GM06990 (cell line): ENCODE measurements at regions not wholly inside any gene's neighbourhood (a gene's known extent, or its start where the extent isn't known, plus 50 kb on each side); places are given as distances from the start of the nearest gene placed in this dataset.

Experiments used
- DNase-seq: peaks from one replicate; pipeline ENCODE4 v3.0.0-alpha.2; 2011; ENCODE audit not compliant: insufficient read length; ENCODE audit errors: extremely low read depth
- H3K27me3 ChIP-seq: replicated peaks from 2 replicates; pipeline ENCODE4 v1.6.0; 2011; ENCODE audit warnings: low read length; ENCODE audit not compliant: control insufficient read depth, insufficient read depth
- H3K36me3 ChIP-seq: 2 replicates; pipeline ENCODE4 v1.5.1; 2011; ENCODE audit warnings: low read length; ENCODE audit not compliant: control insufficient read depth, insufficient read depth
- H3K4me3 ChIP-seq: replicated peaks from 2 replicates; pipeline ENCODE4 v1.5.1; 2011; ENCODE audit warnings: low read depth, mild to moderate bottlenecking, control low read depth, low read length
- TF ChIP-seq, protein P1 (sequence below): IDR thresholded peaks from 2 replicates; pipeline ENCODE4 v1.5.1; 2011; ENCODE audit warnings: low read length, control low read depth, mild to moderate bottlenecking, inconsistent platforms; ENCODE audit not compliant: insufficient read depth, poor library complexity, severe bottlenecking

DNA sequence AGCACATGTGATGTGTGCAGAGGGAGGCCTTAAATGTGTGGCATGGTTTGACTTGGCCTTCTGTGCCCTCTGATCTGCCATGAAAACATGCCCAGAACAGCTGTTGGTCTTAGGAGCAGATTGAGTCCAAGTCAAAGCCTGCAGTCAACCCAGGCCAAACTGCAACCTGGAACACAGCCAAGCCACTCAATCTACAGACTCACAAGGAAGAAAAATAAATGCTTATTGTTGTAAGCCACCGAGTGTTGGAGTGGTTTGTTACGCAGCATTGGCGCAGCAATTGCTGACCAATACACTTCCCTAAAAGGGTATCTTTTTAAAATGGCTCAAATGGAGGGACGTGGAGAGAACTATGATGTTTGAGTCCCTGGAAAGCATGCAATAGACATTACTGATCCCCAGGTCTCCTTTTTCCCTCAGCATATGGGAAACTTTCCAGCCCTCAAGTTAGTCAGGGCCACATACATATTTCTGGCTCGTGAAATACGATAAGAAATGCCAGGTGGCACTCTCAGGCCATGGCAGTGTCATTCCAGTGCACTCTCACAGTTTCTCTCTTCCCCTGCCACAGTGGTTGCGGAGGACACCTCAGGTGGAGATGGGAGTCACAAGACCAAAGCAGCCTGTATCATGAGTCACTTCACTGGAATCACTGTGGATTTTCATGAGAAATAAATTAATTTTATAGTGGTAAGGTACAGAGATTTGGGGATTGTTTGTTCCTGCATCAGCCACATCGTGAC lies 168.0 kb upstream of the ZNF618 start:
- Histone ChIP-seq H3K4me3 (no peak overlapping the region), H3K36me3 (no peaks in the 10 kb centered on the region), H3K27me3 (no peaks in the 10 kb centered on the region)
- no peak for DNase-seq
- TF ChIP-seq, protein P1, sequence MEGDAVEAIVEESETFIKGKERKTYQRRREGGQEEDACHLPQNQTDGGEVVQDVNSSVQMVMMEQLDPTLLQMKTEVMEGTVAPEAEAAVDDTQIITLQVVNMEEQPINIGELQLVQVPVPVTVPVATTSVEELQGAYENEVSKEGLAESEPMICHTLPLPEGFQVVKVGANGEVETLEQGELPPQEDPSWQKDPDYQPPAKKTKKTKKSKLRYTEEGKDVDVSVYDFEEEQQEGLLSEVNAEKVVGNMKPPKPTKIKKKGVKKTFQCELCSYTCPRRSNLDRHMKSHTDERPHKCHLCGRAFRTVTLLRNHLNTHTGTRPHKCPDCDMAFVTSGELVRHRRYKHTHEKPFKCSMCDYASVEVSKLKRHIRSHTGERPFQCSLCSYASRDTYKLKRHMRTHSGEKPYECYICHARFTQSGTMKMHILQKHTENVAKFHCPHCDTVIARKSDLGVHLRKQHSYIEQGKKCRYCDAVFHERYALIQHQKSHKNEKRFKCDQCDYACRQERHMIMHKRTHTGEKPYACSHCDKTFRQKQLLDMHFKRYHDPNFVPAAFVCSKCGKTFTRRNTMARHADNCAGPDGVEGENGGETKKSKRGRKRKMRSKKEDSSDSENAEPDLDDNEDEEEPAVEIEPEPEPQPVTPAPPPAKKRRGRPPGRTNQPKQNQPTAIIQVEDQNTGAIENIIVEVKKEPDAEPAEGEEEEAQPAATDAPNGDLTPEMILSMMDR: no peak

DNA sequence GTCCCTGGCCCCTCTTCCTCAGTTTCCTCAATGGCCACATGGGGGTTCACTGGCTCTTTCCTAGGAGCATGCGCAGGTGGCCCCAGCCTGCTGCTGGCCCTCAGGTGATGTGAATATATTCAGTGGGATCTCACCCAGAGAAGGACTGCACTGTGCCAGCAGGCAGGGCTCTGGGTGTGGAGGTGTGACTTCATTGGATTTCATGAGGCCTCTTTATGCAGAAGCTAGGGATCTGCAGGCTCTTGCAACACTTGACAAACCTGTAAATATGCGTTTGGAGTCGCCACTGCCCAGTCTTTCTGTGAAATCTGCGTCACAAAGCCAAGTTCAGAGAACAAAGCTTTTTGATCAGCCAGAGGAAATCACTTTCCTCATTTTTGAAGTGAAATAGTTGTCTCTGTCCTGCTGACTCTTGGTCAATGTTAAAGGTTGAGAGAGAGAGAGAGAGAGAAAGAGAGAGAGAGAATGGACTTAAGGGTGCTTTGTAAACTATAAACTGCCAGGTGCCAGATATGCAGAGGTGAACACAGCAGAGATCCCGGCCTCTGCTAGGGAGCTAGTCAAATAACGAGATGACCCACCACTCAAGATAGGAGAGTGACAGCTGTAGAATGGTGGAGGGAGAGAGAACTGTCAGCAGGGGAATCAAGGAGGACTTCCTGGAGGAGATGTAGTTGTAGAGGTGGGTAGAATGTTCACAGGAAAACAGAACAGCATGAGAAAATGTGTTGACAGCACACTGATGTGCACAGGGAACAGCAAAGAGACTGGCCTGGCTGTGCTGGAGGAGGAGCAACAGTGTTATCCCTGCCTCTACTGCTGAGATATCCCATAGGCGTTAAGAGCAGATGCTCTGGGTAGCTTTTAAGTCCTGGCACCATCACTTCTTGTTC lies 167.0 kb upstream of the ZNF618 start:
- H3K36me3 ChIP-seq: no peaks in the 10 kb centered on the region
- H3K4me3 ChIP-seq: no peak overlapping the region
- TF ChIP-seq, protein P1: no peak
- no peak for DNase-seq
- no peaks in the 10 kb centered on the region for H3K27me3 ChIP-seq

DNA sequence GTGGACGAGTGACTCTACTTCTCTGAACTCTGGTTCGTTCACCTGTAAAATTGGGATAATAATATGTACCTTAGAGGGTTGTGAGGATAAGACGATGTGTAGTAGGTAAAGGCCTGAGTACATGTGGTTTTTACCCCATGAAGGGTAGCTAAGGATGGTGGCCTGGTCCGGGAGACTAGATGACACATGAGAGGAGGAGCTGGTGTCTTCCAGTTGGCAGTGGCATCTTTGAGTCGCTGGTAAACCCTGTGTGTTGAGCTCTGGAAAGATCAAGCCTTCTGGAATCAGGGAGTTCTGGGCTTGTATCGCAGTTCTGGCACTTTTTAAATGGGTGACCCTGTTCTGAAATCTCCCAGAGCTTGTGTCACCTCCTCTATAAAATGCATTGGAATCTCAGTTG lies 166.4 kb upstream of the ZNF618 start:
- no peak for DNase-seq
- H3K4me3 ChIP-seq: no peak overlapping the region
- H3K27me3 ChIP-seq: no peaks in the 10 kb centered on the region
- TF ChIP-seq, protein P1: no peak
- no peaks in the 10 kb centered on the region for H3K36me3 ChIP-seq

DNA sequence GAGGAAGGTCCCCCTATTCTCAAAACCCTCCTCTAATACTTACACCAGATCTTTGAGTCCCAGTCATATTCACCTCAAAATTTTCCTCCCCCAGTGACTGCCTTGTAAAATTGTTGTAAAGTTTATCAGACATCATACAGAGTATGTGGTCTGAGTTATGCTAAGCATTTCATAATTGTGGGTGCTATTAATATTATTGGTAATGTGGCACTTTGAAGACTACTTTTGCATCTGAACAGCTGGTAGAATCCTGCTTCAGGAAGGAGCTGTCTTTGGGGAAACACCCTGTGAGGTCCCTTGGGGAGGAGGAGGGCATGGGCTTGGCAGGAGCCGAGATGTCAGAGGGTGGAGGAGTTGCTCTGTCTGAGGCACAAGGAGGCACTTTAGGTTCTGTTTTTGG lies 164.9 kb upstream of the ZNF618 start:
- H3K27me3 ChIP-seq: no peaks in the 10 kb centered on the region
- no peak overlapping the region for H3K4me3 ChIP-seq
- DNase-seq: no peak
- H3K36me3 ChIP-seq: no peaks in the 10 kb centered on the region
- TF ChIP-seq, protein P1: no peak

DNA sequence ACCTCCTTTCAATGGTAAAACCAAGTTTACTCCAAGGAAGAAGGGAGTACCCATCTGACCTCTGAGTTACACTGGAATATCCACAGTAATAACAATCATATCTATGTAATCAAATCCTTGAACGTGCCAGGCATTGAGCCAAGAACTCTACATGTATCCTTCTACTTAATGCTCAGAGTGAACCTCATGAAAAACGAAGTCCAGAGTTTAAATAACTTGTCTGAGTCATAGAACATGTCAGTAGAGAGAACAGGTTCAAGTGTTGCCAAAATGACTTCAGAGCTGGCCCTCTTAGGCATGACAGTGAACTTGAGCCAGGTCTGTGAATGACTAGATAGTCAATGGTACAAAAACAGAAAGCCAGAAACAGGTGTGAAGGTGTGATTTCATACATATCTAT lies 164.1 kb upstream of the ZNF618 start:
- no peaks in the 10 kb centered on the region for H3K36me3 ChIP-seq
- no peak for DNase-seq
- H3K27me3 ChIP-seq: no peaks in the 10 kb centered on the region
- H3K4me3 ChIP-seq: no peak overlapping the region
- TF ChIP-seq, protein P1: no peak
